ENCODE measurements at regions not wholly inside any gene's neighbourhood (a gene's known extent, or its start where the extent isn't known, plus 50 kb on each side); places are given as distances from the start of the nearest gene placed in this dataset.

DNA sequence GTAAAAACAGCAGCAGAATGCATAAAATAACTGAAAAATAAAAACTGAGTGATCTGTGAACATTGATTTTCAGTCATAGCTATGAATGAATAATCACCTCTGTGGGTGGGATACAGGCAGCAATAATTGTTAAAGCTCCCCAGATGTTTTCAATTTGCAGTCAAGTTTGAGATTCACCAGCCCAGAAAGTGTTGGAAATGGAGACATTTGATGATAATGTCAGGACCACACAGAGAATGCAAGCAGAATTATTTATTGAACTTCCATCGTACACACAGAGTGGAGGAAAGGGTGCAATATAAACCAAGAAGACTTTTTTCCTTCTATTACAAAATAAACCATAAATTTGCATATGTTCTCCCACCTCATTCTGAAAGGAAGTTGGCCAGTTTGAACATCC lies 601.7 kb downstream of the ANKRD7 start:
- Histone ChIP-seq H3K4me1 (ENCODE audit: control insufficient read depth, insufficient read depth, low read length) (no peaks in the 10 kb centered on the region), H3K4me3 (ENCODE audit: low read length) (no peak overlapping the region), H3K36me3 (ENCODE audit: control insufficient read depth, insufficient read depth, low read length) (no peaks in the 10 kb centered on the region), H3K27ac (ENCODE audit: low read length) (no peak overlapping the region), H3K9me3 (replicated peaks; ENCODE audit: control insufficient read depth, low read depth, low read length) (no peaks in the 10 kb centered on the region), H3K27me3 (ENCODE audit: control insufficient read depth, insufficient read depth, low read length) (no peaks in the 10 kb centered on the region)
- WGBS (ENCODE audit: insufficient coverage): no CpG with 5 or more reads among the region's 1 CpG
- DNase-seq: peak; percentile 40

DNA sequence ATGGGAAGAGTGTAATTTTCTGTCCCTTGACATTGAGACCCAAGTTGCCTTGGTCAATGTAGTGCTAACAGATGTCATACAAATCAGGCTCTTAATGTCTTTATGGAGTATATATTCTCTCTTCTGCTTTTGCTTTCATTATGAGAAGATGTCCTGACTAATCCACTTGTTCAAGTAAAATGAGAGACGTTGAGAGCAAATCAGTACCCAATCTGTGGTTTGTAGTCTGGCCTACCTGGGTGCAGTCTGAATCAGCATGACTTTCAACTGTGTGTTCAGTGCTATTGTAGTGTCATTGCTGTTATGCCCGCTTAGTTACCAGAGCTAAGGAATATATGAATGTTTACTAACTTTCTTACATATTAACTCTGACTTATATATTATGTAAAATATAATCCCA lies 612.4 kb downstream of the ANKRD7 start:
- Histone ChIP-seq H3K4me3 (ENCODE audit: low read length) (no peak overlapping the region), H3K4me1 (ENCODE audit: control insufficient read depth, insufficient read depth, low read length) (no peaks in the 10 kb centered on the region), H3K36me3 (ENCODE audit: control insufficient read depth, insufficient read depth, low read length) (no peaks in the 10 kb centered on the region), H3K27ac (ENCODE audit: low read length) (no peak overlapping the region), H3K9me3 (replicated peaks; ENCODE audit: control insufficient read depth, low read depth, low read length) (no peaks in the 10 kb centered on the region), H3K27me3 (ENCODE audit: control insufficient read depth, insufficient read depth, low read length) (no peaks in the 10 kb centered on the region)
- DNase-seq: no peak
- 80% methylated on average over 1 of the region's 2 CpGs for WGBS (ENCODE audit: insufficient coverage)

DNA sequence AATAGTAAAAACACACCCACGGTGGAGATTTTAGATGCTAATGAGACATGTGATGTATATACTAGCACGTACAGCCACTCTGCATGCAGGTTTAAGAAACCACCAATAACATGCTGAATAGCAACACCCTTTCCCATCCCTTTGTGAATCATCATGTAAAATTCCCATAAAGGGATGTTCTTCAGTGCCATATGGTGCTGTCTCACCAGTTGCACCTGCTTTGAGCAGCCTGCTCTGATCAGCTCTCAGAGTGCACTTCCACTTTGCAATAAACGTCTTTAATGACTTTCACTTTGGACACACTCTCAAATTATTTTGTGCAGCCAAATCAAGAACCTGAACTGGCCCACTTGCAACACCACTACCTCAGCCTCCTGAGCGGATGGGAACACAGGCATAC lies 615.0 kb downstream of the ANKRD7 start:
- Histone ChIP-seq H3K27ac (ENCODE audit: low read length) (no peak overlapping the region), H3K4me1 (ENCODE audit: control insufficient read depth, insufficient read depth, low read length) (no peaks in the 10 kb centered on the region), H3K36me3 (ENCODE audit: control insufficient read depth, insufficient read depth, low read length) (no peaks in the 10 kb centered on the region), H3K9me3 (replicated peaks; ENCODE audit: control insufficient read depth, low read depth, low read length) (no peaks in the 10 kb centered on the region), H3K4me3 (ENCODE audit: low read length) (no peak overlapping the region), H3K27me3 (ENCODE audit: control insufficient read depth, insufficient read depth, low read length) (no peaks in the 10 kb centered on the region)
- DNase-seq: no peak
- WGBS (ENCODE audit: insufficient coverage): 18% methylated on average over 1 of the region's 4 CpGs

DNA sequence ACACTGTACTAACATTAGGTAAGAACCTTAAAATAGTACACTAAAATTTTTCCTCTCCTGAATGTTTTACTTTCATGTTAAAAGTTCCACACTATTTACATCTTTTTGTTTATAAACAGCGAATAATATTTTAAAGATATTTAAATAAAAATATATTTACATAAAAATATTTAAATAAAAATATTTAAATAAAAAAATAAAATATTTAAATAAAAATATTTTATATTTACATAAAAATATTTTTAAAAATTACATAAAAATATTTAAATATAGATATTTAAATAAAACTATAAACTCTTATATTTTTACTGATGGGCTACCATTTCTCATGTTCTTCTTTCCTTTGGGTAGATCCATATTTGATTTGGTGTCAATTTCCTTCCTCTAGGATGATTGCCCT lies 619.0 kb downstream of the ANKRD7 start:
- no peak for DNase-seq
- WGBS (ENCODE audit: insufficient coverage): no CpG with 5 or more reads among the region's 1 CpG
- H3K27me3 ChIP-seq (ENCODE audit: control insufficient read depth, insufficient read depth, low read length): no peaks in the 10 kb centered on the region
- no peaks in the 10 kb centered on the region for H3K4me1 ChIP-seq (ENCODE audit: control insufficient read depth, insufficient read depth, low read length)
- no peak overlapping the region for H3K4me3 ChIP-seq (ENCODE audit: low read length)
- no peaks in the 10 kb centered on the region for H3K9me3 ChIP-seq (replicated peaks; ENCODE audit: control insufficient read depth, low read depth, low read length)
- H3K27ac ChIP-seq (ENCODE audit: low read length): no peak overlapping the region
- no peaks in the 10 kb centered on the region for H3K36me3 ChIP-seq (ENCODE audit: control insufficient read depth, insufficient read depth, low read length)

DNA sequence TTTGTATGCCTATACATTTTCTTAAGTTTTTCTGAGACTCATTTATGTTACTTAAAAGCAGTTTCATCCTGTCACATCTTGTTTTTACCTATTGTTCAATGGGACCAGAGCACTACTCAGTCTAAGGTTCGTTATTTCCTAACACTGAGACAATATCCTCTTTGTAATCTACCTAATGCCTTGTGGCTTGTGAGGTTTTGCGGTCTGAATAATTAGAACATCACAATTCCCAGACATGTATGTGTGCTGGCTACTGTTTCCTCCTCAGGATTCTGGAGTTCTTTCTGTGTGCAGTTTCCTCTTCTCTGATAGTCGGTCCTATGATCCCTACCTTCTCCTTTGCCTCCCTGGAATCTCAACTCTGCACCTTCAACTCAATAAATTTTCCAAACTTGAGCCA lies 620.2 kb downstream of the ANKRD7 start:
- H3K4me1 ChIP-seq (ENCODE audit: control insufficient read depth, insufficient read depth, low read length): no peaks in the 10 kb centered on the region
- DNase-seq: no peak
- 40% methylated on average over 1 of the region's 3 CpGs for WGBS (ENCODE audit: insufficient coverage)
- no peaks in the 10 kb centered on the region for H3K9me3 ChIP-seq (replicated peaks; ENCODE audit: control insufficient read depth, low read depth, low read length)
- no peak overlapping the region for H3K4me3 ChIP-seq (ENCODE audit: low read length)
- no peaks in the 10 kb centered on the region for H3K36me3 ChIP-seq (ENCODE audit: control insufficient read depth, insufficient read depth, low read length)
- H3K27me3 ChIP-seq (ENCODE audit: control insufficient read depth, insufficient read depth, low read length): no peaks in the 10 kb centered on the region
- no peak overlapping the region for H3K27ac ChIP-seq (ENCODE audit: low read length)

DNA sequence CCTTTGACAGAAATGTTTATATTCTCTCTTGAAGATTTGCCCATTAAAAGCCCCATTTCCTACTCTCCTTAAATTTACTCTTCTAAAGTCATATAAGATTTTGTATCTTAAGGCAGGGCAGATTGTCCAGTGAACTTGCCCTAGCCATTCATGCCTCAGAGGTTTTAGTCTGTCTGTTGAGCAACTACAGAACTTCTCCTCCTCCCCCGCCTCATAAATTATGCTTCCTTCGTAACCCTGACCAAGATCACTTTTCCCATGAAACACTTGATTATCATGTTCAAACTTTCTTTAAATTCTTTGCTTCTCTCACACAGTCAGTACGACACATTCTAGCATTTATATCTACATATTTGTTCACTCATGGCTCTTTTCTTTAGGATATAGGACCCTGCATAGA lies 621.3 kb downstream of the ANKRD7 start:
- no peaks in the 10 kb centered on the region for H3K9me3 ChIP-seq (replicated peaks; ENCODE audit: control insufficient read depth, low read depth, low read length)
- no peak overlapping the region for H3K4me3 ChIP-seq (ENCODE audit: low read length)
- H3K27me3 ChIP-seq (ENCODE audit: control insufficient read depth, insufficient read depth, low read length): no peaks in the 10 kb centered on the region
- no peak for DNase-seq
- H3K36me3 ChIP-seq (ENCODE audit: control insufficient read depth, insufficient read depth, low read length): no peaks in the 10 kb centered on the region
- H3K4me1 ChIP-seq (ENCODE audit: control insufficient read depth, insufficient read depth, low read length): no peaks in the 10 kb centered on the region
- no peak overlapping the region for H3K27ac ChIP-seq (ENCODE audit: low read length)
- WGBS (ENCODE audit: insufficient coverage): 78% methylated on average over 2 of the region's 3 CpGs

DNA sequence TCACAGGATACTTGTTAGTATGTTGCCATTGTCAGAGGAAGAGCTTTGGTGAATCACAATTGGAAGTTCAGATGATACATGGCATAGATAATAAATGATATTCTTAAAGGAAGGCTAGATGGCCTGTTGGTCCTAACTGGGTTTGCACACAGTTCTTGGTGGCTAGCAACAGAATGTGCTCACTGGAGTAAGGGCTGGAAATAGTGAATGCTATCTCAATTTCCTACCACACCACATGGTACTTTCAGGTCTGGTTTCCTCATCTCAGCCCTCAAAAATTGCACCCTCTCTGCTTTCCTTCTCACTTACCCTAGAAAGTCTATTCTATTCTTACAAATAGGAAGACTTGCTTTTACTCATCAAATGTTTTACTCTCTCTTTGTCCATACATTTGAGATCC lies 622.5 kb downstream of the ANKRD7 start:
- H3K9me3 ChIP-seq (replicated peaks; ENCODE audit: control insufficient read depth, low read depth, low read length): no peaks in the 10 kb centered on the region
- no peaks in the 10 kb centered on the region for H3K27me3 ChIP-seq (ENCODE audit: control insufficient read depth, insufficient read depth, low read length)
- H3K4me1 ChIP-seq (ENCODE audit: control insufficient read depth, insufficient read depth, low read length): no peaks in the 10 kb centered on the region
- no peak overlapping the region for H3K27ac ChIP-seq (ENCODE audit: low read length)
- no peak for DNase-seq
- no peak overlapping the region for H3K4me3 ChIP-seq (ENCODE audit: low read length)
- no peaks in the 10 kb centered on the region for H3K36me3 ChIP-seq (ENCODE audit: control insufficient read depth, insufficient read depth, low read length)

DNA sequence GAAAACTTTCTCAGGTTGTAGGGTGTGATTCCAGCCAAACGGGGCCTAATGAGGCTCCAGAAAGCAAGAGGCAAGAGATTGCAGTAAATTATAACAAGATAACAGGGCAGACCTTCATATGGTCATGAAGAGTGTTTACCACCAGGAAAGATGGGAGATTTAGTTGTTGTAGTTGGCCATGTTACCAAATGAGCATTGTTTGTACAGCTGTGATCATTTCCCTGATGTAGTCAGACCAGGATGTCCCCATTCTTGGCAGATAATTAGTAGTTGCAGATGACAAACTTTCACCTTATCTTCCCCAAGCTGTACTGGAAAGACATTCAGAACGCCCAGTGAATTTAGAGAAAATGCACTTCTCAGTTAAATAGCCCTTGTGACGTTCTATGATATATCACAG lies 630.8 kb downstream of the ANKRD7 start:
- no peak overlapping the region for H3K27ac ChIP-seq (ENCODE audit: low read length)
- H3K4me1 ChIP-seq (ENCODE audit: control insufficient read depth, insufficient read depth, low read length): no peaks in the 10 kb centered on the region
- WGBS (ENCODE audit: insufficient coverage): 0% methylated on average over 1 of the region's 3 CpGs
- no peak for DNase-seq
- H3K9me3 ChIP-seq (replicated peaks; ENCODE audit: control insufficient read depth, low read depth, low read length): no peaks in the 10 kb centered on the region
- H3K36me3 ChIP-seq (ENCODE audit: control insufficient read depth, insufficient read depth, low read length): no peaks in the 10 kb centered on the region
- H3K4me3 ChIP-seq (ENCODE audit: low read length): no peak overlapping the region
- H3K27me3 ChIP-seq (ENCODE audit: control insufficient read depth, insufficient read depth, low read length): no peaks in the 10 kb centered on the region

DNA sequence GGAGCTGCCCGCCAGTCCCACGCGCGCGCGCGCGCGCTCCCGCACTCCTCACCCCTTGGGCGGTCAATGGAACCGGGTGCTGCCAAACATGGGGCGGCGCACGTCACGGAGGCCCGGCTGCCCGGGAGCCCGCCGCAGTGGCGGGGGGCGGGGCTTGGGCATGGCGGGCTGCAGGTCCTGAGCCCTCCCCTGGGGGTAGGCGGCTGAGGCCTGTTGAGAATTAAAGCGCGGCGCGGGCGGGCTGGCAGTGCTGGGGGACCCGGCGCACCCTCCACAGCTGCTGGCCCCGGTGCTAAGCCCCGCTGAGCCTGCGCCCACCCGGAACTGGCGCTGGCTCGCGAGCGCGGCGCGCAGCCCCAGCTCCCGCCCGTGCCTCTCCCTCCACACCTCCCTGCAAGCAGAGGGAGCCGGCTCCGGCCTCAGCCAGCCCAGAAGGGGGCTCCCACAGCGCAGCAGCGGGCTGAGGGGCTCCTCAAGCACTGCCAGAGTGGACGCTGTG lies 634.2 kb downstream of the ANKRD7 start:
- Histone ChIP-seq H3K27ac (ENCODE audit: low read length) (no peak overlapping the region), H3K9me3 (replicated peaks; ENCODE audit: control insufficient read depth, low read depth, low read length) (no peaks in the 10 kb centered on the region), H3K4me3 (ENCODE audit: low read length) (no peak overlapping the region), H3K36me3 (ENCODE audit: control insufficient read depth, insufficient read depth, low read length) (no peaks in the 10 kb centered on the region), H3K4me1 (ENCODE audit: control insufficient read depth, insufficient read depth, low read length) (no peaks in the 10 kb centered on the region), H3K27me3 (ENCODE audit: control insufficient read depth, insufficient read depth, low read length) (no peaks in the 10 kb centered on the region)
- no peak for DNase-seq
- WGBS (ENCODE audit: insufficient coverage): 92% methylated on average over 36 of the region's 49 CpGs

DNA sequence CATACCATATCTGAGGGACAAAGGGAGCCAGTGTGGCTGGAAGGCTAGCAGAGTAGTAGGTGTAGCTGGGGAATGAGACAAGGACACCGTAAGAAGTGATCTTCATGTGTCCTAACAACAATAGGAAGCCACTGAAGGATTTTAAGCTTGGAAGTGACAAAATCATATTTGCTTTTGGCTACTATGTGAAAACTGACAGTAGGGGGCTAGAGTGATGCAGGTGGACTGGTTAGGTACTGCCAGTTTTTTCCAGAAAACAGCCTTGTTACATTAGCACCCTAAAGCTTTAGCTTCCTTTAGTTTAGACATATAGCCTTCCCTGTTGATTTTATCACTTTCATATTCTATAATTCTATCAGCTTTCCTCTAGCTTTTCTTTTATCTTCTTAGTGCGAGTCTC lies 637.1 kb downstream of the ANKRD7 start:
- H3K9me3 ChIP-seq (replicated peaks; ENCODE audit: control insufficient read depth, low read depth, low read length): no peaks in the 10 kb centered on the region
- H3K36me3 ChIP-seq (ENCODE audit: control insufficient read depth, insufficient read depth, low read length): no peaks in the 10 kb centered on the region
- no peaks in the 10 kb centered on the region for H3K27me3 ChIP-seq (ENCODE audit: control insufficient read depth, insufficient read depth, low read length)
- H3K4me3 ChIP-seq (ENCODE audit: low read length): no peak overlapping the region
- no peaks in the 10 kb centered on the region for H3K4me1 ChIP-seq (ENCODE audit: control insufficient read depth, insufficient read depth, low read length)
- WGBS (ENCODE audit: insufficient coverage): 93% methylated on average over 2 of the region's 2 CpGs
- H3K27ac ChIP-seq (ENCODE audit: low read length): no peak overlapping the region
- no peak for DNase-seq

DNA sequence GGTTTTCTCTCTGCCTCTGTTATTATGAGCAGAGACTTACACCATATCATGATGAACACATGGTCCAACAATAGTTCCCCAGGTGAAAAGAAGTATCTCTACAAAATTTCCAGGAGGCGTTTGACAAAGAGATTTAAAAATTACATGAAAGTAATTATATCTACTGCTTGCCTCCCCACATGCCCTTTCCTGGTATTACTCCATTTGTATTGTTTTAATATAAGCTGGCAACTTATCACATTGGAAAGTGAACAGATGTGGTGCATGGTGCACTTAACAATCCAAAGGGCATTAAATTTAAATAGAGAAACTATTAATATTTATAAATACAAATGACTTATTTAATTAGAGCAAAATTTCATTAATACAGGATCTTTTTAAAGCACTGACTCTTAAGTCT lies 638.2 kb downstream of the ANKRD7 start:
- Histone ChIP-seq H3K27me3 (ENCODE audit: control insufficient read depth, insufficient read depth, low read length) (no peaks in the 10 kb centered on the region), H3K36me3 (ENCODE audit: control insufficient read depth, insufficient read depth, low read length) (no peaks in the 10 kb centered on the region), H3K9me3 (replicated peaks; ENCODE audit: control insufficient read depth, low read depth, low read length) (no peaks in the 10 kb centered on the region), H3K4me1 (ENCODE audit: control insufficient read depth, insufficient read depth, low read length) (no peaks in the 10 kb centered on the region), H3K27ac (ENCODE audit: low read length) (no peak overlapping the region), H3K4me3 (ENCODE audit: low read length) (no peak overlapping the region)
- no CpG with 5 or more reads among the region's 1 CpG for WGBS (ENCODE audit: insufficient coverage)
- no peak for DNase-seq
